Ishikawa (cell line): ENCODE measurements at regions not wholly inside any gene's neighbourhood (a gene's known extent, or its start where the extent isn't known, plus 50 kb on each side); places are given as distances from the start of the nearest gene placed in this dataset.

Experiments used
- CEBPB ChIP-seq: IDR thresholded peaks from 2 replicates; pipeline ENCODE4 v1.6.1; 2012
- CREB1 ChIP-seq: IDR thresholded peaks from 2 replicates; pipeline ENCODE4 v1.6.1; 2012; ENCODE audit warnings: low read depth
- EGR1 ChIP-seq: IDR thresholded peaks from 2 replicates; pipeline ENCODE4 v1.6.1; 2012
- EP300 ChIP-seq: IDR thresholded peaks from 2 replicates; pipeline ENCODE4 v1.6.1; 2012; ENCODE audit warnings: borderline replicate concordance
- FOXM1 ChIP-seq: IDR thresholded peaks from 2 replicates; pipeline ENCODE4 v1.6.1; 2012; ENCODE audit warnings: low read depth, borderline replicate concordance
- NFIC ChIP-seq: IDR thresholded peaks from 2 replicates; pipeline ENCODE4 v1.6.1; 2012
- RAD21 ChIP-seq: IDR thresholded peaks from 2 replicates; pipeline ENCODE4 v1.6.1; 2012; ENCODE audit warnings: low read depth
- TAF1 ChIP-seq: IDR thresholded peaks from 2 replicates; pipeline ENCODE4 v1.6.1; 2012; ENCODE audit warnings: low read depth, mild to moderate bottlenecking
- TCF12 ChIP-seq: IDR thresholded peaks from 2 replicates; pipeline ENCODE4 v1.6.1; 2012; ENCODE audit warnings: low read depth
- TEAD4 ChIP-seq: IDR thresholded peaks from 2 replicates; pipeline ENCODE4 v1.6.1; 2012
- YY1 ChIP-seq: IDR thresholded peaks from 2 replicates; pipeline ENCODE4 v1.6.1; 2012; ENCODE audit warnings: low read depth
- ZBTB7A ChIP-seq: IDR thresholded peaks from 2 replicates; pipeline ENCODE4 v1.6.1; 2012; ENCODE audit warnings: low read depth
- TF ChIP-seq, protein P1 (sequence below): IDR thresholded peaks from 2 replicates; pipeline ENCODE4 v1.6.1; 2012
- TF ChIP-seq, protein P2 (sequence below): IDR thresholded peaks from 2 replicates; pipeline ENCODE4 v1.6.1; 2012; ENCODE audit warnings: low read depth, mild to moderate bottlenecking
- TF ChIP-seq, protein P3 (sequence below): IDR thresholded peaks from 2 replicates; pipeline ENCODE4 v1.6.1; 2012

DNA sequence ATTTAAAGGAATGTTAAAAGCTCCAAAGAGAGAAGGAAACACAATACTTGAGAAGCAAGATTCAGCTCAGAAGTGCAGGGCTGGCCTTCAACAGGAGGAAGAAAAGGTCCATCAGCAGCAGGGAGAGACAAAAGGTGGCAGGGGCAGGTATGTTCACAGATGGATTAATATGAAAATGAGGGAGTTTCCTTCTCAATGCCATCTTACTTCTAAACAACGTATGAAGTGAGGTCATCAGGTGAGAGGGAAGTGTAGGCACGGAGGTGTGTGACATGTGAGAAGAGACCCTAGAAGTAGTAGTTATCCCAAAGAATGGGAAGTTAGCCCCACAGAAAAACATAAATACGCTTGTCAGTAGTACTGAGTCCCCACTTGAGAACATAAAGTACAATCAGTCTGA, 122.5 kb downstream of the CCER1 start:
- TF ChIP-seq, protein P1, sequence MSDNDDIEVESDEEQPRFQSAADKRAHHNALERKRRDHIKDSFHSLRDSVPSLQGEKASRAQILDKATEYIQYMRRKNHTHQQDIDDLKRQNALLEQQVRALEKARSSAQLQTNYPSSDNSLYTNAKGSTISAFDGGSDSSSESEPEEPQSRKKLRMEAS: no peak
- TF ChIP-seq EGR1 (no peak), TAF1 (no peak), EP300 (no peak), TCF12 (no peak), ZBTB7A (no peak), NFIC (no peak), RAD21 (no peak), CREB1 (no peak), FOXM1 (no peak), TEAD4 (no peak), YY1 (no peak), CEBPB (no peak)
- TF ChIP-seq, protein P2, sequence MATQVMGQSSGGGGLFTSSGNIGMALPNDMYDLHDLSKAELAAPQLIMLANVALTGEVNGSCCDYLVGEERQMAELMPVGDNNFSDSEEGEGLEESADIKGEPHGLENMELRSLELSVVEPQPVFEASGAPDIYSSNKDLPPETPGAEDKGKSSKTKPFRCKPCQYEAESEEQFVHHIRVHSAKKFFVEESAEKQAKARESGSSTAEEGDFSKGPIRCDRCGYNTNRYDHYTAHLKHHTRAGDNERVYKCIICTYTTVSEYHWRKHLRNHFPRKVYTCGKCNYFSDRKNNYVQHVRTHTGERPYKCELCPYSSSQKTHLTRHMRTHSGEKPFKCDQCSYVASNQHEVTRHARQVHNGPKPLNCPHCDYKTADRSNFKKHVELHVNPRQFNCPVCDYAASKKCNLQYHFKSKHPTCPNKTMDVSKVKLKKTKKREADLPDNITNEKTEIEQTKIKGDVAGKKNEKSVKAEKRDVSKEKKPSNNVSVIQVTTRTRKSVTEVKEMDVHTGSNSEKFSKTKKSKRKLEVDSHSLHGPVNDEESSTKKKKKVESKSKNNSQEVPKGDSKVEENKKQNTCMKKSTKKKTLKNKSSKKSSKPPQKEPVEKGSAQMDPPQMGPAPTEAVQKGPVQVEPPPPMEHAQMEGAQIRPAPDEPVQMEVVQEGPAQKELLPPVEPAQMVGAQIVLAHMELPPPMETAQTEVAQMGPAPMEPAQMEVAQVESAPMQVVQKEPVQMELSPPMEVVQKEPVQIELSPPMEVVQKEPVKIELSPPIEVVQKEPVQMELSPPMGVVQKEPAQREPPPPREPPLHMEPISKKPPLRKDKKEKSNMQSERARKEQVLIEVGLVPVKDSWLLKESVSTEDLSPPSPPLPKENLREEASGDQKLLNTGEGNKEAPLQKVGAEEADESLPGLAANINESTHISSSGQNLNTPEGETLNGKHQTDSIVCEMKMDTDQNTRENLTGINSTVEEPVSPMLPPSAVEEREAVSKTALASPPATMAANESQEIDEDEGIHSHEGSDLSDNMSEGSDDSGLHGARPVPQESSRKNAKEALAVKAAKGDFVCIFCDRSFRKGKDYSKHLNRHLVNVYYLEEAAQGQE: no peak
- TF ChIP-seq, protein P3, sequence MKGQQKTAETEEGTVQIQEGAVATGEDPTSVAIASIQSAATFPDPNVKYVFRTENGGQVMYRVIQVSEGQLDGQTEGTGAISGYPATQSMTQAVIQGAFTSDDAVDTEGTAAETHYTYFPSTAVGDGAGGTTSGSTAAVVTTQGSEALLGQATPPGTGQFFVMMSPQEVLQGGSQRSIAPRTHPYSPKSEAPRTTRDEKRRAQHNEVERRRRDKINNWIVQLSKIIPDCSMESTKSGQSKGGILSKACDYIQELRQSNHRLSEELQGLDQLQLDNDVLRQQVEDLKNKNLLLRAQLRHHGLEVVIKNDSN: no peak

DNA sequence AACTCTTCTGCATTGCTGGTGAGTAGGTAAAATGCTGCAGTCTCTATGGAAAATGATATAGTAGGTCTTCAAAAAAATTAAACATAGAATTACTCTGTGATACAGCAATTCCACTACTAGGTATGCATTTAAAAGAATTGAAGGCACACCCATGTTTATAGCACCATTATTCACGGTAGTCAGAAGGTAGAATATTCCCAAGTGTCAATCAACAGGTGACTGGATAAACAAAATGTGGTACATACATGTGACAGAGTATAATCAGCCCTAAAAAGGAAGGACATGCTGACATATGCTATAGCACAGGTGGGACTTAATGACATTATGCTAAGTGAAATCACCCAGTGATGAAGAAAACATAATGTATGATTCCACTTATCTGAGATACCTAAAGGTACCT, 123.3 kb downstream of the CCER1 start:
- no peak for TF ChIP-seq YY1
- TF ChIP-seq ZBTB7A: no peak
- TF ChIP-seq, protein P3: no peak
- TF ChIP-seq, protein P2: no peak
- no peak for TF ChIP-seq TAF1
- TF ChIP-seq, protein P1: no peak
- no peak for TF ChIP-seq EP300

DNA sequence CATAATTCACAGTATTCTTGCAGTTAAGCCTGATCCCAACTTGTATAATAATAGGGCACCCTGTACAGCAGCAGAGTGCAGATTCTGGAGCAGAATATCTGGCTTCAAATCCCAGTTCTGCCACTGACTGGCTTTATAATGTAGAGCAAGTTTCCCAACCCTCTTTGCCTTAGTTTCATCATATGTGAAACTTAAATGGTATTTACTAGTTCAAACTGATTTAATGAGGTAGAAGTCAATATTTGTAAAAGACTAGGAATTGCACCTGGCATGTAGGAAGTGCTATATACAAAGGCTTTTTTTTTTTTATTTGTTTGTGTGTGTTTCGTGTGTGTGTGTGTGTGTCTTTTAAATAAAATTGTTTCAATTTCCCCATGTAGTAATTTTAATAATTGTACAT, 125.9 kb downstream of the CCER1 start:
- no peak for TF ChIP-seq FOXM1
- TF ChIP-seq ZBTB7A: no peak
- TF ChIP-seq, protein P3: no peak
- TF ChIP-seq TEAD4: no peak
- TF ChIP-seq EGR1: no peak
- TF ChIP-seq EP300: no peak
- no peak for TF ChIP-seq TAF1
- TF ChIP-seq, protein P1: no peak
- TF ChIP-seq CEBPB: no peak

DNA sequence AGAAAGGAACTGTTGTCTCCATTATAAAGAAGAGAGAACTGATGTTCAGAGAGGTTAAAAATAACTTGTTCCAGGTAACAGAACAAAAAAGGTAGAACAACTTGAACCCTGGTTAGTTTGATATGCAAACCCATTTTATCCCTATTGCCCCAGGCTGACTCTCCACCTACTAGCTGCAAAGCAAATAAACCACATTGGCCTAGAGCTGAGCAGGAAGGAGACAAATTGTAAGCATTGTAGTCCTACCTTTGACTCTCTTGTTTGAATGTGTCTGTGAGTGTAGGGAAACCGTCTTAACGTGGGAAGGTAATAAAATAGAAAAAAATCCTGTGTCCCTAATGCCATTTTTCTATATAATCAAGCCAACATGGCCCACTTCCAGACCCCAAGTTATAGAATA, 126.4 kb downstream of the CCER1 start:
- TF ChIP-seq EGR1 (no peak), NFIC (no peak), YY1 (no peak), FOXM1 (no peak), RAD21 (no peak)
- TF ChIP-seq, protein P1: no peak

DNA sequence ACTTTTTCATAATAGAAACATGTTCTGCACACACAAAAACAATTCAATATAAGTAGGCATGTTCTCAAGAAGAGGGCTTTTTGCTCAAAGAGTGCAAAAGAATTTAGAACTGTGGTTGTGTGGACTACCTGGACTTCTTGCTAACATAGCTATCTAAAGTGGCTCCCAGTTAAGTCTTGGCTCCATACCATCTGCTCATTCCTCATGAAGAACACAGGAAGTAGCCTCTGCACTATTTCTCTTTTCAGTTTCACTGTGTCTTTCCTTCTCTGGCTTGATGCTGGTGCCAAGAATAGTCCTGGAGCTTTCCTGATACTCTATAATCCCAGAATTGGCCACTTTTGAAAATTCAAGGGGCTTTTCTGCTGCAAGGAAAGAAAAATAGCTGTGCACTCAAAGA, 127.4 kb downstream of the CCER1 start:
- no peak for TF ChIP-seq ZBTB7A
- TF ChIP-seq NFIC: no peak
- TF ChIP-seq, protein P1: no peak
- no peak for TF ChIP-seq TEAD4
- TF ChIP-seq CEBPB: no peak
- TF ChIP-seq TCF12: no peak
- TF ChIP-seq FOXM1: no peak
- no peak for TF ChIP-seq CREB1
- TF ChIP-seq, protein P2: no peak
- TF ChIP-seq EP300: no peak
- TF ChIP-seq, protein P3: no peak
- TF ChIP-seq EGR1: no peak
- no peak for TF ChIP-seq RAD21
- no peak for TF ChIP-seq TAF1
- no peak for TF ChIP-seq YY1
